Activated CD4-positive, alpha-beta T cell treated with anti-CD3 and anti-CD28 coated beads for 36 hours (primary cell): ENCODE measurements at regions not wholly inside any gene's neighbourhood (a gene's known extent, or its start where the extent isn't known, plus 50 kb on each side); places are given as distances from the start of the nearest gene placed in this dataset.

Experiments
- ATAC-seq: fragments of 200-7000 bp; cut with Tn5 transposase; one replicate; pipeline ENCODE4 v1.10.0; 2021; ENCODE audit warnings: mild to moderate bottlenecking, moderate library complexity
- CTCF ChIA-PET: fragments of 350-600 bp; sonication (Branson Sonifier 250); formaldehyde crosslinking; loops from one replicate; lab custom pipeline; 2021; ENCODE audit warnings: antibody characterized with exemption; lab: Charles Lee
- POLR2A ChIA-PET: fragments of 350-600 bp; sonication (Branson Sonifier 250); formaldehyde crosslinking; loops from one replicate; lab custom pipeline; 2021; ENCODE audit warnings: antibody characterized with exemption, inconsistent platforms; lab: Charles Lee
- DNase-seq: peaks from one replicate; pipeline ENCODE4 v3.0.0-alpha.2; 2020
- H3K27ac Mint-ChIP-seq: one replicate; pipeline ENCODE4 v1.8.0; 2021; ENCODE audit warnings: mixed read lengths
- H3K27me3 Mint-ChIP-seq: one replicate; pipeline ENCODE4 v1.8.0; 2021; ENCODE audit warnings: mixed read lengths
- H3K36me3 Mint-ChIP-seq: one replicate; pipeline ENCODE4 v1.8.0; 2021; ENCODE audit warnings: low read depth, mixed read lengths
- H3K4me1 Mint-ChIP-seq: one replicate; pipeline ENCODE4 v1.8.0; 2021; ENCODE audit warnings: mixed read lengths
- H3K4me3 Mint-ChIP-seq: one replicate; pipeline ENCODE4 v1.8.0; 2021; ENCODE audit warnings: mild to moderate bottlenecking, moderate library complexity, mixed read lengths
- H3K9me3 Mint-ChIP-seq: one replicate; pipeline ENCODE4 v1.8.0; 2021; ENCODE audit warnings: low read depth, mixed read lengths
- intact Hi-C, 2 experiments: fragments of 100-400 bp; cut with DNase I in 1 of 2; cut with micrococcal nuclease in 1 of 2; formaldehyde crosslinking; loops; one replicate each; pipeline versions ENCODE4 v1.14.2 to v1.15.1; 2022 to 2024; cut with DNase I, micrococcal nuclease

- no peak overlapping the region for H3K4me3 Mint-ChIP-seq
- DNase-seq, result no peak
- H3K27me3 Mint-ChIP-seq, result peaks cover 2% of the 10 kb centered on the region
- no peak overlapping the region for H3K27ac Mint-ChIP-seq
- POLR2A ChIA-PET, result no interaction called here
- ATAC-seq, result no peak
- H3K4me1 Mint-ChIP-seq, result peaks cover 7% of the 10 kb centered on the region
- intact Hi-C loops, result no loop called here
- H3K9me3 Mint-ChIP-seq, result no peaks in the 10 kb centered on the region
- CTCF ChIA-PET, result interaction anchor here (1.4 kb wide), 1 partner anchor 418 kb away, joined by 4 read pairs; no protein-coding TSS in a partner anchor
- no peaks in the 10 kb centered on the region for H3K36me3 Mint-ChIP-seq
Measured at GRCh38 chr2:168340931-168341330, 93.5 kb upstream of the STK39 start.

DNA sequence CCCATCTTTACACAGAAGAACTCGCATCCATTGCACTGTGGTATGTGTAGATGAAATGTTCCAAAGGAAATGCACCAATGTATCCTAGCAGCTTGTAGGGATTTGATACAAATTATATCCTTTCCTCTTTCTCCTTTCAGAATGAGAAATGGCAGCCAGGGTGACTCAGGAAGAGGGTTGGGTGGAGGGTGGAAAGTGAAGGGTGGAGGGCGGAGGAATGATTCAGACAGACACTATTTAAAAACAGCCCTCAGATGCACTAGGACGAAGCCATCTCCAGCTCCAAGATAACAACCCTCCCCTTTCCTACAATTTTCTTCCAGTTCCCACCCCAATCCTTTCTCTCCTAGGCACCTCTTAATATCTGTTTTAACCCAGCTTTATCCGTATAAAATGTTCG lies 96.2 kb upstream of the STK39 start:
- H3K27ac Mint-ChIP-seq, result no peak overlapping the region
- DNase-seq, result no peak
- no peak for ATAC-seq
- no peak overlapping the region for H3K4me3 Mint-ChIP-seq
- H3K9me3 Mint-ChIP-seq, result no peaks in the 10 kb centered on the region
- ChIA-PET POLR2A (no interaction called here), CTCF (interaction anchor here (0.7 to 3.8 kb wide), 4 partner anchors 10 to 362 kb away, joined by 3 to 21 read pairs (median 4); no protein-coding TSS in a partner anchor)
- no peaks in the 10 kb centered on the region for H3K36me3 Mint-ChIP-seq
- H3K27me3 Mint-ChIP-seq, result no peaks in the 10 kb centered on the region
- H3K4me1 Mint-ChIP-seq, result peaks cover 5% of the 10 kb centered on the region
- intact Hi-C loops, result no loop called here

DNA sequence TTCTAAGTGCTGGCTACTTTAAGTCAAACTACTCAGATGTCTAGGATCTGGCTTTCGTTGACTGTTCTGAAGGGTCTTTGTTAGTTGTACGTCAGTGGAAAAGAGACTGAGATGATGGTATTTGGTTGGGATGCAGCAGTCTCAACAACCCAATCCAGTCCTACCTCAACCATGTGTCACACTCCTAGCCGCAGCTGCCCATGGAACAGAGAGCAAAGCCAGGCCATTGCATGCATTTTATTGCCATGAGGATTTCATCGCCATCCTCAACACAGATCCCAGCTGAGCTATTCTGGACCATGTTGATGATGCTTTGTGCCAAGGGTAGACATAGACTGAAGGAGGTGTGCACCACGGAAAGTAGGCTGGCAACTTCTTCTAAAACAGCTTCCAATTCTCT lies 97.3 kb upstream of the STK39 start:
- no peak for ATAC-seq
- ChIA-PET POLR2A (no interaction called here), CTCF (interaction anchor here (0.5 to 3.8 kb wide), 5 partner anchors 17 to 457 kb away, joined by 3 to 21 read pairs (median 3); no protein-coding TSS in a partner anchor)
- no peak overlapping the region for H3K27ac Mint-ChIP-seq
- no peak overlapping the region for H3K4me3 Mint-ChIP-seq
- no peaks in the 10 kb centered on the region for H3K36me3 Mint-ChIP-seq
- H3K9me3 Mint-ChIP-seq, result no peaks in the 10 kb centered on the region
- no peaks in the 10 kb centered on the region for H3K27me3 Mint-ChIP-seq
- no peak for DNase-seq
- H3K4me1 Mint-ChIP-seq, result peaks cover 5% of the 10 kb centered on the region
- intact Hi-C loops, result loop anchor here (5.0 kb wide), 2 partner anchors 148 to 363 kb away; no protein-coding TSS in a partner anchor

GRCh38 chr2:168345601-168346000 lies 98.2 kb upstream of the STK39 start:
- POLR2A ChIA-PET, result no interaction called here
- Mint-ChIP-seq H3K9me3 (no peaks in the 10 kb centered on the region), H3K36me3 (no peaks in the 10 kb centered on the region), H3K4me3 (no peak overlapping the region), H3K27me3 (no peaks in the 10 kb centered on the region), H3K27ac (no peak overlapping the region), H3K4me1 (peaks cover 5% of the 10 kb centered on the region)
- CTCF ChIA-PET, result interaction anchor here (0.7 to 3.8 kb wide), 6 partner anchors 13 to 574 kb away, joined by 3 to 21 read pairs (median 4); no protein-coding TSS in a partner anchor
- intact Hi-C loops, result loop anchor here (5.0 kb wide), 2 partner anchors 147 to 362 kb away; no protein-coding TSS in a partner anchor
- ATAC-seq (no peak), DNase-seq (no peak)

DNA sequence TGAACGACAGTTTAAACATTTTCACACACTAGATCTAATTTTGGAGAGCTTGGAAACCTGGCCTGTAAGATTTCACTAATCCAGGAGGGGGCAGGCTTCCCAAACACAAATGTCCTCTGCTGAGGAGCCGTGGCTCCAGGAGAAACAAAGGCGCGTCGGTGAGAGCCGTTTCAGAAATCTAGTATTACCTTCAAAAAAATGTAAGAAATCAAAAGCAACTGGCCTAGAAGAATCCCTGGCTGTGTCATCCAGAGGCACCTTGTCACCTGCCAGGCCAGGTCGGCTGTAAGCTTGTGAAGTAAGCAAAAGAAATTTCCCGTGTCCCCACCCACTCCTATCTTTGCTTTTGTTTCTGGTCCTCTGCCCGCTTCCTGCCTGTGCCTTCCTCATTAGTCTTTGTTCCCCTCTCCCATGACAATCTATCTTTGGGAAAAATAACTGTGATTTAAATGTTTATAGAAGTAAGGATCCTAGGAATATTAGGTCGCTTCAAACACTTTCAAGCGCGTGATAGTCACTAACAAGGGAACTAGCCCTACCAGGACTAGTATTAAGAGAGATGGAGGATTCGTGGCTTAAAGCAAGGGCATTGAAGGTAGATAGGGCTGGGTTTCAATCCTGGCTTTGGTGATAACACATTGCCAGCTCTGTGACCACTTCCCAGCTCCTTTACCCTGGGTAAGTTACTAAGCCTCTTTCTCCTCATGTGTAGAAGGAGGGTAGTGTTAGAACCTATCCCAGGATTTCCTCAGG lies 99.5 kb upstream of the STK39 start:
- POLR2A ChIA-PET, result no interaction called here
- H3K4me3 Mint-ChIP-seq, result peak overlapping the region; percentile 67

DNA sequence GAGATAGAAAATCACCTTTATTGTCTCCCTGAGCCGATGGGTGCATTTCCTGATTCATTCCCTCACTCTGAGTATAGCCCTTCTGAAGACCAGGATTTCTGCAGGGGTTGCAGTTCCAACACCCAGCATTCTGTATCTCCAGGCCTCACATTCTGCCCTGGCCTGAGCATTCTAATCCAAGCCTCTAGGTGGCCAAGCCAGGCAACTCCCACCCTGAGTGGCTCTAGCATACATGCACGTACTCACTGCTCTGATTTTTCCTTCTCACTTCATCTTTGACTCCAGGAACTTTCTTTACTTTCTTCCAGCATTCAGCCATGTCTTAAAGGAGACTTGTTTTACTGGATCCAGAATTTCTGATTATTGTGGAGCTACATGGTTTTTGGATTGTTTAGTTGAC lies 100.7 kb upstream of the STK39 start:
- ATAC-seq, result peak; percentile 53
- ChIA-PET POLR2A (interaction anchor here (0.7 kb wide), 1 partner anchor 230 kb away, joined by 3 read pairs; no protein-coding TSS in a partner anchor), CTCF (interaction anchor here (0.6 to 2.0 kb wide), 11 partner anchors 11 to 596 kb away, joined by 3 to 24 read pairs (median 3); no protein-coding TSS in a partner anchor)
- Mint-ChIP-seq H3K4me1 (peaks cover 5% of the 10 kb centered on the region), H3K36me3 (no peaks in the 10 kb centered on the region), H3K9me3 (peaks cover 1% of the 10 kb centered on the region), H3K27ac (no peak overlapping the region), H3K27me3 (no peaks in the 10 kb centered on the region), H3K4me3 (no peak overlapping the region)
- intact Hi-C loops, result loop anchor here (5.0 kb wide), 2 partner anchors 144 to 359 kb away; no protein-coding TSS in a partner anchor
- peak; percentile 29 for DNase-seq

More for the DNA sequence above, 99.5 kb upstream of the STK39 start:
- DNase-seq (peak; percentile 80), ATAC-seq (peak; percentile 85)
- Mint-ChIP-seq H3K27ac (peak overlapping the region; percentile 20), H3K4me1 (peaks cover 5% of the 10 kb centered on the region), H3K9me3 (no peaks in the 10 kb centered on the region), H3K36me3 (no peaks in the 10 kb centered on the region), H3K27me3 (no peaks in the 10 kb centered on the region)
- CTCF ChIA-PET, result interaction anchor here (0.6 to 3.8 kb wide), 52 partner anchors 8 to 1867 kb away, joined by 3 to 24 read pairs (median 3); no protein-coding TSS in a partner anchor
- intact Hi-C loops, result loop anchor here (1.0 to 5.0 kb wide), 8 partner anchors 145 to 573 kb away; no protein-coding TSS in a partner anchor

DNA sequence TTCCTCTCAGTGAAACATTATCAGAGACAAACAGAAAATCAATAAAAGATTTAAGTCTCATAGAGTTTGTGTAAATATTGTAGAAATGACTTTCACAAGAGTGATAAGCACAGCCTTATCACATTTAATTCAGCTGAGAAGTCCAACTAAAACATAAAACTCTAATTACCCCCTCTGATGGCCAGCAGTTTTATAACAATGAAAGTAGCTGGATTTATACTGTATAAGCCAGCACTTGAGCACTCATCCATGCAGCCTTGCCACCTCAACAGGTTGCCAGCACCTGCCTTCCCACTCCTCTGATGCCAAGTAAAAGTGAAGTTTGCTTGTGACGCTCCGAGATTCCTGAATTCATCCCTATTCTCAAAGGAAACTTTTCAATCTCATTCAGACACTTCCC lies 103.0 kb upstream of the STK39 start:
- ChIA-PET CTCF (no interaction called here), POLR2A (no interaction called here)
- H3K36me3 Mint-ChIP-seq, result no peaks in the 10 kb centered on the region

DNA sequence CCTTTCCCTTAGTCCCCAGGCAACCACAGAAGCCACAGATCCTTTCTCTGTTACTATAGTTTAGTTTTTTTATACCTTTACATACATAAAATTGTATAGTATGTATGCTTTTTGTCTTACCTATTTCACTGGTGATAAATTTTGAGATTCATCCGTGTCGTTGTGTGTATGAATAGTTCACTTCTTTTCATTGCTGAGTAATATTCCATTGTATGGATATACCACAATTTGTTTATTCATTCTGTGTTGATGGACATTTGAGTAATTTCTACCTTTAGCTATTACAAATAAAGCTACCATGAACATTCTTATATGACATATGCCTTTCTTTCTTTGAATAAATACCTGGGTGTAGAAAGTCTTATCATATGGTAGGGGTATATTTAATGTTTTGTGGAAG lies 102.8 kb upstream of the CERS6 start:
- ChIA-PET CTCF (no interaction called here), POLR2A (no interaction called here)
- intact Hi-C loops, result no loop called here
- no peaks in the 10 kb centered on the region for H3K27me3 Mint-ChIP-seq
- no peak overlapping the region for H3K4me3 Mint-ChIP-seq
- H3K27ac Mint-ChIP-seq, result no peak overlapping the region
- DNase-seq (no peak), ATAC-seq (no peak)
- H3K36me3 Mint-ChIP-seq, result no peaks in the 10 kb centered on the region
- peaks cover 7% of the 10 kb centered on the region for H3K9me3 Mint-ChIP-seq
- peaks cover 16% of the 10 kb centered on the region for H3K4me1 Mint-ChIP-seq

More for the DNA sequence above, 103.0 kb upstream of the STK39 start:
- no peak for DNase-seq
- Mint-ChIP-seq H3K27ac (no peak overlapping the region), H3K9me3 (peaks cover 7% of the 10 kb centered on the region), H3K4me3 (no peak overlapping the region), H3K4me1 (peaks cover 15% of the 10 kb centered on the region), H3K27me3 (no peaks in the 10 kb centered on the region)
- no peak for ATAC-seq
- intact Hi-C loops, result no loop called here

DNA sequence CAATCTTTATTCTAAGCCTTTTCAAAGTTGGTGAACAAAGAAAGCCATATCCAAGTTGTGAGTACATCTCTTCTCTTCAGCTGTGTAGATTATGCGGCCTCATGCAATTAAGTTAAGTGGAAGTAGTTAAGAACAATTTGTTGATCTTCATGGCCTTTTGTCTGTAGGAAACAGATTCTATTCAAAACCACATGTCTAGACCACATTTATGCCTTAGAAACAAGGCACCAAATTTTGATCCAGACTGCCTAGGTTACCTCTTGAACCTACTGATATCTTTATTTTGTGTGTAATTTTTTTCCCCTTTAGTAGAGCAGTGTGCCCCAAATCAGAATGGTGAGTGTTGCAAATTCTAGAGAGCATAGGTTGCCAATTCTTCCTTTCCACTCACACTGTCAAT lies 101.6 kb upstream of the CERS6 start:
- no peaks in the 10 kb centered on the region for H3K27me3 Mint-ChIP-seq
- H3K4me3 Mint-ChIP-seq, result no peak overlapping the region
- ATAC-seq (no peak), DNase-seq (no peak)
- peaks cover 24% of the 10 kb centered on the region for H3K4me1 Mint-ChIP-seq
- ChIA-PET POLR2A (no interaction called here), CTCF (interaction anchor here (0.7 kb wide), 1 partner anchor 140 kb away, joined by 3 read pairs; no protein-coding TSS in a partner anchor)
- intact Hi-C loops, result no loop called here
- H3K36me3 Mint-ChIP-seq, result no peaks in the 10 kb centered on the region
- peaks cover 7% of the 10 kb centered on the region for H3K9me3 Mint-ChIP-seq
- H3K27ac Mint-ChIP-seq, result no peak overlapping the region

DNA sequence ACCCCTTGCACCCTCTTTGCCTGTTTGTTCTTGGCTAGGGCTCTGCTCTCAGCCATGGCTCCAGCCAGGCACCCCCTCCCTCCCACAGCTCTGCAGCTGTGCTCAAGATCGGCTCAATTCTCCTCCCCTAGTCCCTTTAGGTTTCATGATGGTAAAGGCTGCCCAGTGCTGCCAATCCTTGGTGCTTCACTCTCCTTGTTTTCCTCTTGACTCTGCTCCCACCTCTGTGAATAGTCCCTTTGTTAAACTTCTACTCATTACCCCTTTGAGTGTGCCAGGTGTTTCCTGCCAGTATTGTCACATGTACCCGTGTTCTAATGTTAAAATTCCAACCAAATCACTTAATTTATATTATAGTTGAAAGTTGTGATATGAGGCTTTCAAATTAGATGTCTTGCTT lies 101.0 kb upstream of the CERS6 start:
- intact Hi-C loops, result no loop called here
- no peak for ATAC-seq
- POLR2A ChIA-PET, result no interaction called here

DNA sequence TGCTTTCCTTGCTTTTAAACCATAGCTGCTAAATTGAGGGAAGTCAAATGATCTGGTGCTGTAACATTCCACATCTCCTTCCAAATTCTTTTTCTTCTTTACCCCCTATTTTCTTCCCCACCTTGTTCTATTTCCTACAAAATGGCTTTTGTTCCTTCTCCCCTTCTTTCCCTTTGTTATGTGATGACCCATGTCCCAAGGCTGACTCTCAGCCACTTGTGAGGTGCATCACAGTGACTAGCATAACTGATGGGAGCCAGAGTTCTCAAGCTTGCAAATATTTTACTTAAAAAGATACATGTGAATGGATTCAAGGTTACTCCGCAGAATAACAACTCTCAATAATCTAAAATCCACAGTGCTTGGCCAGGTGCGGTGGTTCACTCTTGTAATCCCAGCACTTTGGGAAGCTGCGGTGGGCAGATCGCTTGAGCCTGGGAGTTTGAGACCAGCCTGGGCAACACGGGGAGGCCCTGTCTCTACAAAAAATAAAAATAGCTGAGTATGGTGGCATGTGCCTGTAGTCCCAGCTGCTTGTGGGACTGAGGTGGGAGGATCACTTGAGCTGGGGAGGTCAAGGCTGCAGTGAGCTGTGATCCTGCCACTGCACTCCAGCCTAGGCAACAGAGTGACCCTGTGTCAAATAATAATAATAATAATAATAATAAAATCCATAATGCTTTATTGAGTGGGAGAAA lies 100.1 kb upstream of the CERS6 start:
- POLR2A ChIA-PET, result no interaction called here
- H3K4me1 Mint-ChIP-seq, result peaks cover 24% of the 10 kb centered on the region
- intact Hi-C loops, result no loop called here
- CTCF ChIA-PET, result interaction anchor here (0.7 to 1.0 kb wide), 3 partner anchors 9 to 377 kb away, joined by 3 to 4 read pairs (median 4); no protein-coding TSS in a partner anchor
- no peak overlapping the region for H3K27ac Mint-ChIP-seq
- ATAC-seq (no peak), DNase-seq (no peak)
- H3K36me3 Mint-ChIP-seq, result no peaks in the 10 kb centered on the region
- H3K9me3 Mint-ChIP-seq, result peaks cover 7% of the 10 kb centered on the region
- no peaks in the 10 kb centered on the region for H3K27me3 Mint-ChIP-seq
- H3K4me3 Mint-ChIP-seq, result no peak overlapping the region

More for the DNA sequence above, 101.0 kb upstream of the CERS6 start:
- CTCF ChIA-PET, result interaction anchor here (0.7 to 1.0 kb wide), 3 partner anchors 8 to 377 kb away, joined by 3 to 4 read pairs (median 4); no protein-coding TSS in a partner anchor
- Mint-ChIP-seq H3K27ac (no peak overlapping the region), H3K4me1 (peaks cover 24% of the 10 kb centered on the region), H3K27me3 (no peaks in the 10 kb centered on the region), H3K4me3 (no peak overlapping the region), H3K36me3 (no peaks in the 10 kb centered on the region), H3K9me3 (peaks cover 7% of the 10 kb centered on the region)
- no peak for DNase-seq
